HEK293T (cell line): ENCODE measurements at regions not wholly inside any gene's neighbourhood (a gene's known extent, or its start where the extent isn't known, plus 50 kb on each side); places are given as distances from the start of the nearest gene placed in this dataset.

Experiments used
- CTBP1 ChIP-seq: fragments of 450-650 bp; IDR thresholded peaks from 2 replicates; pipeline ENCODE4 v1.6.1; 2016; ENCODE audit warnings: borderline replicate concordance
- L3MBTL2 ChIP-seq: fragments of 450-650 bp; conservative IDR thresholded peaks from 2 replicates; pipeline ENCODE4 v1.6.1; 2016; ENCODE audit warnings: mild to moderate bottlenecking

- TF ChIP-seq CTBP1 (no peak), L3MBTL2 (no peak)
Measured at GRCh38 chr3:31057891-31058290, 163.4 kb upstream of the GADL1 start.
